Stimulated activated CD4-positive, alpha-beta T cell treated with anti-CD3 and anti-CD28 coated beads, Interleukin-15, amount 100 ng/mL, for 48 hours (primary cell): ENCODE measurements at regions not wholly inside any gene's neighbourhood (a gene's known extent, or its start where the extent isn't known, plus 50 kb on each side); places are given as distances from the start of the nearest gene placed in this dataset.

Source experiments
- DNase-seq, 2 donors: peaks; one replicate each; pipeline ENCODE4 v3.0.0-alpha.2; 2020; ENCODE audit warnings: low read depth in 2 of 2

GRCh38 chr2:6730003-6730402 is 135.7 kb downstream of the CMPK2 start:
- DNase-seq, result no peak

- no peak for DNase-seq
These were observed 134.8 kb downstream of the CMPK2 start for GRCh38 chr2:6730649-6731532.

GRCh38 chr2:6739547-6739946 is 126.2 kb downstream of the CMPK2 start:
- DNase-seq, result no peak

GRCh38 chr2:6741229-6741628 is 124.5 kb downstream of the CMPK2 start:
- DNase-seq, result no peak

- no peak for DNase-seq
These were observed 121.7 kb downstream of the CMPK2 start for GRCh38 chr2:6744038-6744437.

- no peak for DNase-seq
These were observed 118.3 kb downstream of the CMPK2 start for GRCh38 chr2:6747433-6747832.

GRCh38 chr2:6748406-6749067 is 117.2 kb downstream of the CMPK2 start:
- DNase-seq, result no peak

- DNase-seq, result no peak
These were observed 115.7 kb downstream of the CMPK2 start for GRCh38 chr2:6749962-6750361.

GRCh38 chr2:6750411-6751158 is 115.1 kb downstream of the CMPK2 start:
- no peak for DNase-seq

GRCh38 chr2:6754419-6754818 is 111.3 kb downstream of the CMPK2 start:
- no peak for DNase-seq

- DNase-seq, result no peak
These were observed 110.3 kb downstream of the CMPK2 start for GRCh38 chr2:6755456-6755855.

GRCh38 chr2:6757215-6757614 is 108.5 kb downstream of the CMPK2 start:
- DNase-seq, result no peak

GRCh38 chr2:6759689-6760088 is 106.0 kb downstream of the CMPK2 start:
- DNase-seq, result no peak

GRCh38 chr2:6760132-6760531 is 105.6 kb downstream of the CMPK2 start:
- no peak for DNase-seq

GRCh38 chr2:6764968-6765723 is 100.6 kb downstream of the CMPK2 start:
- no peak for DNase-seq

- no peak for DNase-seq
These were observed 96.4 kb downstream of the CMPK2 start for GRCh38 chr2:6769346-6769745.

GRCh38 chr2:6770006-6770405 is 95.7 kb downstream of the CMPK2 start:
- no peak for DNase-seq

GRCh38 chr2:6771634-6772611 is 93.8 kb downstream of the CMPK2 start:
- no peak for DNase-seq

GRCh38 chr2:6773007-6773693 is 92.6 kb downstream of the CMPK2 start:
- peak; percentile 36 to 62 for DNase-seq

GRCh38 chr2:6773694-6774044 is 92.0 kb downstream of the CMPK2 start:
- no peak for DNase-seq
